H1 (cell line): ENCODE measurements at regions not wholly inside any gene's neighbourhood (a gene's known extent, or its start where the extent isn't known, plus 50 kb on each side); places are given as distances from the start of the nearest gene placed in this dataset.

Source experiments
- BRCA1 ChIP-seq: IDR thresholded peaks from 2 replicates; pipeline ENCODE4 v1.6.1; 2012; ENCODE audit warnings: low read depth, low read length, improper control_type of control experiment
- CEBPB ChIP-seq: IDR thresholded peaks from 2 replicates; pipeline ENCODE4 v1.6.1; 2012; ENCODE audit warnings: low read depth, low read length
- CREB1 ChIP-seq: IDR thresholded peaks from 2 replicates; pipeline ENCODE4 v1.6.1; 2012; ENCODE audit warnings: inconsistent platforms
- EP300 ChIP-seq, 2 experiments: IDR thresholded peaks; 1 replicate in 1 of 2; 2 replicates in 1 of 2; pipeline ENCODE4 v1.6.1; 2011 to 2012; ENCODE audit warnings: low read depth in 2 of 2, low read length in 2 of 2, mild to moderate bottlenecking in 2 of 2, borderline replicate concordance in 1 of 2, inconsistent platforms in 1 of 2, moderate library complexity in 1 of 2
- EZH2 ChIP-seq: fragments of 200-600 bp; sonication (generic); IDR thresholded peaks from 2 replicates; pipeline ENCODE4 v1.7.1; 2012; ENCODE audit warnings: low read depth, mild to moderate bottlenecking, moderate library complexity, low read length, inconsistent platforms; ENCODE audit not compliant: severe bottlenecking
- HDAC2 ChIP-seq, 2 experiments: fragments of 300-600 bp in 1 of 2; sonication (generic) in 1 of 2; IDR thresholded peaks; 2 replicates each; pipeline ENCODE4 v1.6.1; 2011 to 2012; ENCODE audit warnings: low read depth in 2 of 2, low read length in 2 of 2, mild to moderate bottlenecking in 2 of 2, moderate library complexity in 2 of 2, borderline replicate concordance in 1 of 2, inconsistent platforms in 1 of 2
- KDM1A ChIP-seq: fragments of 200-600, 300-600 bp; sonication (generic); IDR thresholded peaks from 2 replicates; pipeline ENCODE4 v1.7.1; 2016; ENCODE audit warnings: mild to moderate bottlenecking, low read length, borderline replicate concordance
- POLR2A ChIP-seq, 2 experiments: IDR thresholded peaks; 1 replicate in 1 of 2; 2 replicates in 1 of 2; pipeline ENCODE4 v1.6.1; 2011; ENCODE audit warnings: low read depth in 2 of 2, low read length in 2 of 2, mild to moderate bottlenecking in 2 of 2; ENCODE audit errors: control extremely low read depth in 1 of 2
- SUZ12 ChIP-seq: fragments of 200-600 bp; sonication (generic); IDR thresholded peaks from 2 replicates; pipeline ENCODE4 v1.6.1; 2012; ENCODE audit warnings: mild to moderate bottlenecking, inconsistent platforms, low read length, moderate library complexity, mixed read lengths
- TBP ChIP-seq: IDR thresholded peaks from 2 replicates; pipeline ENCODE4 v1.6.1; 2011; ENCODE audit warnings: low read depth, low read length, improper control_type of control experiment
- TF ChIP-seq, protein P1 (sequence below), 3 experiments: IDR thresholded peaks; 1 replicate in 2 of 3; 2 replicates in 1 of 3; pipeline versions ENCODE4 v1.5.1 to v1.6.1; 2011; ENCODE audit warnings: low read length in 3 of 3, mild to moderate bottlenecking in 3 of 3, inconsistent platforms in 2 of 3, low read depth in 1 of 3, moderate library complexity in 1 of 3; ENCODE audit not compliant: insufficient read depth in 1 of 3; ENCODE audit errors: control extremely low read depth in 1 of 3
- TF ChIP-seq, protein P2 (sequence below): IDR thresholded peaks from 2 replicates; pipeline ENCODE4 v1.6.1; 2011; ENCODE audit warnings: low read depth, mild to moderate bottlenecking, low read length; ENCODE audit not compliant: insufficient read depth

DNA sequence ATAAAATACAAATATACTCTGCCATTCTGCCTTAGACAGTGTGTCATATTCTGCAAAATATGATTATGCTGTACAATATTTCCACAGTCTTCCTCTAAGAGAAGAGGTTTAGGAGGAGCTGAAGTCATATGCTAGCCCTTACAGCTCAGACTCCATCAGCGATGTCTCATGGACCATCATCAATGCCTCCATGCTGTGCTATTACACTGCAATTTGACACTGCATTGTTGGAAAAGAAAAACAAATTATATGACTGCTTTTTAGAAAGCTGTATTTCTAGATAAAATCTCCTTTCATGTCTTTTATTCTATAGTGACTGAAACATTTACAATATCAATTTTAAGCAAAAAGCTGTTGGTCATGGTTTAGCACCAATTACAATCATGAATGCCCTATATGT, 1089.4 kb upstream of the MIR17HG start:
- TF ChIP-seq, protein P1, sequence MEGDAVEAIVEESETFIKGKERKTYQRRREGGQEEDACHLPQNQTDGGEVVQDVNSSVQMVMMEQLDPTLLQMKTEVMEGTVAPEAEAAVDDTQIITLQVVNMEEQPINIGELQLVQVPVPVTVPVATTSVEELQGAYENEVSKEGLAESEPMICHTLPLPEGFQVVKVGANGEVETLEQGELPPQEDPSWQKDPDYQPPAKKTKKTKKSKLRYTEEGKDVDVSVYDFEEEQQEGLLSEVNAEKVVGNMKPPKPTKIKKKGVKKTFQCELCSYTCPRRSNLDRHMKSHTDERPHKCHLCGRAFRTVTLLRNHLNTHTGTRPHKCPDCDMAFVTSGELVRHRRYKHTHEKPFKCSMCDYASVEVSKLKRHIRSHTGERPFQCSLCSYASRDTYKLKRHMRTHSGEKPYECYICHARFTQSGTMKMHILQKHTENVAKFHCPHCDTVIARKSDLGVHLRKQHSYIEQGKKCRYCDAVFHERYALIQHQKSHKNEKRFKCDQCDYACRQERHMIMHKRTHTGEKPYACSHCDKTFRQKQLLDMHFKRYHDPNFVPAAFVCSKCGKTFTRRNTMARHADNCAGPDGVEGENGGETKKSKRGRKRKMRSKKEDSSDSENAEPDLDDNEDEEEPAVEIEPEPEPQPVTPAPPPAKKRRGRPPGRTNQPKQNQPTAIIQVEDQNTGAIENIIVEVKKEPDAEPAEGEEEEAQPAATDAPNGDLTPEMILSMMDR (IDR thresholded peaks at IDR 0.05; ENCODE audit: control extremely low read depth in 1 of 3, insufficient read depth in 1 of 3, low read depth in 1 of 3, low read length in 3 of 3) = no peak
- TF ChIP-seq, protein P2, sequence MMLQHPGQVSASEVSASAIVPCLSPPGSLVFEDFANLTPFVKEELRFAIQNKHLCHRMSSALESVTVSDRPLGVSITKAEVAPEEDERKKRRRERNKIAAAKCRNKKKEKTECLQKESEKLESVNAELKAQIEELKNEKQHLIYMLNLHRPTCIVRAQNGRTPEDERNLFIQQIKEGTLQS = no peak
- TF ChIP-seq KDM1A (no peak), EZH2 (no peak), CEBPB (no peak), BRCA1 (no peak), POLR2A (IDR thresholded peaks at IDR 0.05; ENCODE audit: control extremely low read depth in 1 of 2, low read depth in 2 of 2, low read length in 2 of 2) (no peak), TBP (no peak), EP300 (IDR thresholded peaks at IDR 0.05; ENCODE audit: borderline replicate concordance in 1 of 2, low read depth in 2 of 2, low read length in 2 of 2) (no peak), SUZ12 (no peak), CREB1 (no peak), HDAC2 (IDR thresholded peaks at IDR 0.05; ENCODE audit: borderline replicate concordance in 1 of 2, low read depth in 2 of 2, low read length in 2 of 2) (no peak)
